Ishikawa (cell line): ENCODE measurements at regions not wholly inside any gene's neighbourhood (a gene's known extent, or its start where the extent isn't known, plus 50 kb on each side); places are given as distances from the start of the nearest gene placed in this dataset.

ENCODE experiments used
- EP300 ChIP-seq: IDR thresholded peaks from 2 replicates; pipeline ENCODE4 v1.6.1; 2012; ENCODE audit warnings: borderline replicate concordance
- RAD21 ChIP-seq: IDR thresholded peaks from 2 replicates; pipeline ENCODE4 v1.6.1; 2012; ENCODE audit warnings: low read depth

DNA sequence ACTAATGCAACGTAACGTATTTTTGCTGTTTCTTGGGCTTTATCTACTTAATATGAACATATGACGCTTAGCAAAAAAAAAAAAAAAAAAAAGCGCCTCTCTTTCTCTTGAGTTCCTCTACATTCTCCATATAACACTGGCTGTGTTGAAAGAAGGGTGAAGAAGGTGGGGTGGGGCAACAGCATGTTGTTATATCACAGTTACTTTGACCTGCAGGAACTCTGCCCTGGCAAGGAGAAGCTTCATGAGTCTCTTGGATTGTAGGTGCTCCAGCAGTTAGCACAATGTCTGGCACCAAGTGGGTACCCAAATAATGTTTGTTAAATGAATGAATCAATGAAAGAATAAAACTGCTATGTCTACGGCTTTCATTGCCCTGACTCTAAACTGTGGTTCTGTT, 162.6 kb downstream of the ATG4C start:
- TF ChIP-seq EP300 (no peak), RAD21 (no peak)
